Esophagus squamous epithelium (tissue), 5 donors: ENCODE measurements at regions not wholly inside any gene's neighbourhood (a gene's known extent, or its start where the extent isn't known, plus 50 kb on each side); places are given as distances from the start of the nearest gene placed in this dataset.

Source experiments
- DNase-seq: peaks from one replicate; lab custom pipeline; 2025; lab: John Stamatoyannopoulos, UW
- H3K27ac ChIP-seq, 4 donors: fragments of 200-600 bp; sonication (generic); one replicate each; pipeline ENCODE4 v1.5.1; 2016 to 2019; ENCODE audit warnings: mild to moderate bottlenecking in 1 of 4
- H3K27me3 ChIP-seq, 4 donors: fragments of 200-600 bp; sonication (generic); 1 replicate in 3 of 4; 2 replicates in 1 of 4; pipeline versions ENCODE4 v1.5.1 to v1.6.0; 2017 to 2021; ENCODE audit warnings: antibody characterized with exemption in 1 of 4
- H3K36me3 ChIP-seq, 3 donors: fragments of 200-600 bp; sonication (generic); one replicate each; pipeline ENCODE4 v1.5.1; 2016 to 2019
- H3K4me1 ChIP-seq, 3 donors: fragments of 200-600 bp; sonication (generic); one replicate each; pipeline ENCODE4 v1.5.1; 2017 to 2019
- H3K4me3 ChIP-seq, 4 donors: fragments of 200-600 bp; sonication (generic); 1 replicate in 3 of 4; 2 replicates in 1 of 4; pipeline ENCODE4 v1.5.1; 2016 to 2019; ENCODE audit warnings: mild to moderate bottlenecking in 2 of 4, moderate library complexity in 1 of 4
- H3K9me3 ChIP-seq, 3 donors: fragments of 200-600 bp; sonication (generic); one replicate each; pipeline ENCODE4 v1.5.1; 2016 to 2019
- CTCF ChIP-seq, 6 experiments: fragments of 450-650 bp in 4 of 6; fragments of 200-600 bp in 2 of 6; sonication (generic) in 2 of 6; IDR thresholded peaks; one replicate each; pipeline ENCODE4 v1.5.1; 2016 to 2019; ENCODE audit warnings: antibody characterized with exemption in 6 of 6, mild to moderate bottlenecking in 4 of 6, moderate library complexity in 4 of 6
- POLR2A ChIP-seq, 4 donors: fragments of 450-650 bp; IDR thresholded peaks; one replicate each; pipeline ENCODE4 v1.6.1; 2017; ENCODE audit warnings: antibody characterized with exemption in 4 of 4, mild to moderate bottlenecking in 4 of 4, moderate library complexity in 3 of 4
- WGBS, 2 donors: methylation state at CpG; one replicate each; pipeline ENCODE4 v1.1.5; 2018; 5-methylcytosine and 5-hydroxymethylcytosine counted together
- intact Hi-C: fragments of 100-400 bp; cut with DNase I; formaldehyde crosslinking; loops from one replicate; pipeline ENCODE4 v1.15.0; 2022
- donor health status: DM: yes; HTN: yes; CAD: no.

- intact Hi-C loops = no loop called here
- 75 to 79% methylated on average over 4 of the region's 4 CpGs for WGBS, 2 donors
- Histone ChIP-seq H3K4me3 (no peak overlapping the region), H3K4me1 (no peaks in the 10 kb centered on the region), H3K27ac (no peak overlapping the region), H3K9me3 (no peaks in the 10 kb centered on the region), H3K36me3 (no peaks in the 10 kb centered on the region), H3K27me3 (no peaks in the 10 kb centered on the region)
- TF ChIP-seq POLR2A (IDR thresholded peaks at IDR 0.05) = no peak
- no peak for TF ChIP-seq CTCF (IDR thresholded peaks at IDR 0.05)
- DNase-seq = no peak
Observed at GRCh38 chr2:58721912-58722591, 480.9 kb upstream of the FANCL start.

- Histone ChIP-seq H3K36me3 (no peaks in the 10 kb centered on the region), H3K9me3 (no peaks in the 10 kb centered on the region), H3K4me3 (no peak overlapping the region), H3K27ac (no peak overlapping the region), H3K4me1 (no peaks in the 10 kb centered on the region), H3K27me3 (no peaks in the 10 kb centered on the region)
- intact Hi-C loops = no loop called here
- TF ChIP-seq CTCF (IDR thresholded peaks at IDR 0.05) (no peak), POLR2A (IDR thresholded peaks at IDR 0.05) (no peak)
- no peak for DNase-seq
- WGBS, 2 donors = 36 to 48% methylated on average over 9 of the region's 9 CpGs
Observed at GRCh38 chr2:58720770-58721697, 479.9 kb upstream of the FANCL start.

- H3K4me1 ChIP-seq = no peaks in the 10 kb centered on the region
- DNase-seq = no peak
- WGBS, 2 donors = 71 to 76% methylated on average over 3 of the region's 3 CpGs
- no peak overlapping the region for H3K4me3 ChIP-seq
- H3K9me3 ChIP-seq = no peaks in the 10 kb centered on the region
- H3K27me3 ChIP-seq = no peaks in the 10 kb centered on the region
- TF ChIP-seq CTCF (IDR thresholded peaks at IDR 0.05) (no peak), POLR2A (IDR thresholded peaks at IDR 0.05) (no peak)
- no peak overlapping the region for H3K27ac ChIP-seq
- no peaks in the 10 kb centered on the region for H3K36me3 ChIP-seq
- intact Hi-C loops = no loop called here
Observed at GRCh38 chr2:58720033-58720769, 479.1 kb upstream of the FANCL start.

GRCh38 chr2:58715344-58715743, 474.2 kb upstream of the FANCL start:
- no peak for DNase-seq
- 51 to 64% methylated on average over 2 of the region's 2 CpGs for WGBS, 2 donors
- Histone ChIP-seq H3K27me3 (no peaks in the 10 kb centered on the region), H3K4me3 (no peak overlapping the region), H3K4me1 (no peaks in the 10 kb centered on the region), H3K27ac (no peak overlapping the region), H3K9me3 (no peaks in the 10 kb centered on the region), H3K36me3 (no peaks in the 10 kb centered on the region)
- intact Hi-C loops = no loop called here
- TF ChIP-seq POLR2A (IDR thresholded peaks at IDR 0.05) (no peak), CTCF (IDR thresholded peaks at IDR 0.05) (no peak)
